Inflammatory macrophage treated with lipopolysaccharide for 1 hour (primary cell): ENCODE measurements at regions not wholly inside any gene's neighbourhood (a gene's known extent, or its start where the extent isn't known, plus 50 kb on each side); places are given as distances from the start of the nearest gene placed in this dataset.

ENCODE experiments used
- DNase-seq, 2 donors: peaks; one replicate each; pipeline ENCODE4 v3.0.0-alpha.2; 2020 to 2022

- DNase-seq, result no peak
Measured at GRCh38 chr10:78873413-78873812, 195.4 kb upstream of the ZMIZ1 start.

DNA sequence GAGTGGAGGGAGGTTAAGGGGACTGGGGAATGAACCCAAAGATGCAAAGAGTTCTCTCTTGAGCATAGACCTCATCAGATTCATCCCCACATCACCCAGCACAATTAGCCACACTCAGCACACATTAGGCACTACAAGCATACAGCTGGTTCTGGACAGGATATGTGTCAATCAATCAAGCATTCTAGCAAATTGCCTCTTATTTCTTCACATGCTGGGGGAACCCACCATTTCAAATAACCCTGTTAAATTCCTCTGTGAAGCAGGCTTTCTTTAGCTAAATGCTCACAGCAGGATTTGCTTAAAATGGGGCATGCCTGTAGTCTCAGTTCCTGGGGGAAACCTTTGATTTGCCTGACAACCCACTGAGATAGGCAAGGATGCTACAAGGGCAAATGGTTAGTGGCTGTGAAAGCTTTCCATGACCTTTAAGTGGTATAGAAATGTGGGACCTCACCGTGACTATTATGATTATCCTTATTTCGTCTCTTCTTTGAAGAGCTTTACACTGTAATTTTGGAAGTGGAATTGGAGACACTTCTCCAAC is 193.4 kb upstream of the ZMIZ1 start:
- no peak for DNase-seq

DNA sequence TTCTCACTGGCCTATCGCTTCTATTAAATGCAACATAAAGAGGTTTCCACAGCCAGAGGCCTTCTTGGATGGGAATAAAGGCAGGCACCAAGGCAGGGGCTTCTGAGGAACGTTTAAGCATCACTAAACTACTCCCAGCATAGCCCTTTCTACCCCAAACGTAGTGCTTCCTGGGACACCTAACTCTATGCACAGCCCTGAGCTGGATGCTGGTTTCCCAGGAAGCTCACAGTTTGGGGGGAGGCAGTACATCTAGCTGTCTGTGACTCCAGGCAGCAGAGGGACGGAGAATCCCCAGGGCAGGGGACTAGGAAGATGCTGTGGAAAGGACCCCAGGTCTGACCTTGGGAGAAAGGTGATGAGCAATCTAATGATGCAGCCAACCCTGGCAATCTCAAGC is 192.8 kb upstream of the ZMIZ1 start:
- no peak for DNase-seq

DNA sequence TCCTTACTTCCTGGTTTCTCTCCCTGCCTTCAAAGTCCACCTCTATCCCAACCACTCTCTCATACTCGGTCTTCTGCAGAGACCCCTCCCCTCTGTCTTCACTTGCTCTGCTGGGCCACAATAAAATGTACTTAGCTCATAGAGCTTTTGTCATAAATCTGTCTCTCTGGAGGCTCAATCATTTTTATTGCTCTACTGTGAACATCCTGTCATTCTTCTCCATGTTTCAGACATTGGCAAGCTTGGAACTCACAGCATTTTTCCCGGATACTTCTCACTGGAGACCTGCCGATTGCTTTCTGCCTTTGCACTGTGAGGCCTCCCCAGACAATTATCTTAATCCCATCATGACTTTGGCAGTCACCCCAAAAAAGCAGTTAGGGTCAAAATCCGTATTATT is 192.3 kb upstream of the ZMIZ1 start:
- DNase-seq, result no peak

DNA sequence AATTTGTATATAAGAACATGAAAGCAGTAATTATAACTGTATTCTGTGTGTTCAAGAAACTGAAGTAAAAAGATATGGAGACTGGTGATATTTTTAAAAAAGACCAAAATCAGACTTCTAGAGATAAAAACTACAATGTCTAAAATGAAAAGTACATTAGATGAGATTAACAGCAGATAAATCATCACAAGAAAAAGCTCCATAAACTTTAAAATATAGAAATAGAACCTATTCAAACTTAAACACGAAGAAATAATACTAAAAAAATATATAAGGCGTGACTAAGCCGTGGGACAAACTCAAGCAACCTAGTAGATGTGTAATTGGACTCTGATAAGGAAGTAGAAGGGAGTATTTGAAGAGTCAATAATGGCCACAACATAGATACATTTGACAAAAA is 189.1 kb upstream of the ZMIZ1 start:
- DNase-seq, result no peak

DNA sequence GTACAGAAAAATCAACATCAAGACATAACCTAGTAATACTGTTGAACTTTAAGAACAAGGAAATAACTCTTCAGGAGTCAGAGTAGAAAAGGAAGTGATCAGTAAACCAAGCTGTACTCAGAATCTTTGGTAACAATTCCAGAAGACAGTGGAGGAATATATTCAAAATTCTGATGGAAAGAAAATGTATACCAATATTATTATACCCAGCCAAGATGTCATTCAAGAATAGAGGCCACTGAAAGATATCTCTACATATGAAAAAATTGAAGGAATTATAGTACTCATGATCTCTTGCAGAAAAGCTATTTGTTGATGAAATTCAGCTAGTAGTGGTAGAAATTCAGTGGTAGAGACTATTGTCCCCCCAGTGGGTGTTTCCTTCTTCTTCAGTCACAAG is 182.6 kb upstream of the ZMIZ1 start:
- no peak for DNase-seq

DNA sequence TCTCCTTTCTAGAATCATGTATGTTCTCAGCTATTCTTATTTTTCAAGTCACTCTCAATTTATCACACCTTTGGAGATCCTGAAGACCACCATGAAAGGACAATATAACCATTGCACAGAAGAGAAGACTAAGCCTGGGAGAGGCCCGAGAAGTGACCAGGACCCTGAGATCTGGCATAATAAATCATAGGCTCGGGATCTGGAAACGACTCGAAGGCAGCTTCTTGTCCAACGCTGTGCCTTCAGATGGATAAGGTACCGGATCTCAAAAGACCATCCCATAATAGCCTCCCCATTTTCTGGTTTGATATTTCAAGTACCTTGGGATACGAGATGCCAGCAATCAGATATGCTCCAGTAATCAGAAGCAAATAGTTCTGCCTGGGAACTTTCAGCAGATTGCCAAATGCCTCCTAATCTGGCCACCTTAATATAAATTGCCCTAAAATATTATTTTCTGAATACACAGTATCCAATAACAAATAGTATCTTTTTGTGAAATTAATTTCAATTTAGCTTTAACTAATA is 179.2 kb upstream of the ZMIZ1 start:
- DNase-seq, result no peak

DNA sequence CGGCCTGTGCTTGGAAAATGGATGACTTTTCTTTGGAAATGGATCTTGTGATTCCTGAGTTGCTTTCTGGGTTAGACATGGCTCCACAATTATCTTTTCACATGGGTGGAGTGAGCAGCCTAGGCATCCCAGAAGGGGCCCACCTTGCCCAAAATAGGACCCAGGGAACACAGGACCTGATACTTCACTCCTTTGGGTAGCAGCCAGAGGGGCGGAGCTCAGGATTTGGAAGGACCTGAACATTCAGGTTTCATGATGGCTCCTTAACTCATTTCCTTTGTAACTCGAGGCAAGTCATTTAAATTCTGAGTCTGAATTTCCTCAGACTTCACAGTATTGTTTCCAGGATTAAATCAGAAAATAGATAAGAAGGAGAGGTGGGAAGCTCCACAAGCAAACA is 178.3 kb upstream of the ZMIZ1 start:
- no peak for DNase-seq

GRCh38 chr10:78891741-78892140 is 177.0 kb upstream of the ZMIZ1 start:
- peak in 1 of 2 donors; percentile 34 for DNase-seq

DNA sequence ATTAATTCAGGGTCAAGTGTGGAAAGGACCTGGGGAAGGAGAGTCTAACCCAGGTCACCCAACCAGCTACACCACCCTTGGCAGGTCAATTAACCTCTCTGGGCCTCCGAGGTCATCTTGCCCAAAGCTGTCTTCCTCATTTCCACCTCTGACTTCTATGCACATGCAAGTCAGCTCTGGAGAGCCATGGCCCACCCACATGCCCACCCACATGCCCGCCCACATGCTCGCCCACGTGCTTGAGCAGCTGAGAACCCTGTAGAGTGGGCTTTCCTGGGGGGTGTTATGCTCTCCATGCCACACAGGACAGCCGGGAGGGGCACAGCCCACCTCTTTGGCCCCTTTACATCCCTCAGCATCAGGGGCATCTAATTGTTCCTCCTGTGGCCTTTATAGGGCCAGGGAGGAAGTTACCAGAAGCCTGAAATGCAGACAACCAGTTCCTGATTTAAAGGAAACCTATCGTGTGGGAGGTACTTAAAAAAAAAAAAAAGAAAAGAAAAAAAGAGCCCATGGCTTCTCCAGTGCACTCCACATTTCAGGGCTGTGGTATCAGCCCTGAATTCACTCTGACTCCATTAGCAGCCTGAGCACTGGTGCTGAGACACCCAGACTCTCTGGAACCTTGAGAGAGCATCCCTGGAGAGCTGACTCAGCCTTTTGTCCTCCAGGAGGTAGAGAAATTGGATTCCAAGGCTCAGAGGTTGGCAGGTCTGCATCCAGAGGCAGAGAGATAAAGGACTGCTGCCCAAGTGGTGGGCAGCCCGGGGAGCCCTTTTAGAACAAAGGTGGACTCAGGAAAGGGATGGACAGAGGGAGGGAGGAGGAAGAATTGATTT is 176.2 kb upstream of the ZMIZ1 start:
- peak; percentile 22 to 33 for DNase-seq

GRCh38 chr10:78893217-78893616 is 175.5 kb upstream of the ZMIZ1 start:
- no peak for DNase-seq

GRCh38 chr10:78894089-78894840 is 174.5 kb upstream of the ZMIZ1 start:
- DNase-seq, result no peak

DNA sequence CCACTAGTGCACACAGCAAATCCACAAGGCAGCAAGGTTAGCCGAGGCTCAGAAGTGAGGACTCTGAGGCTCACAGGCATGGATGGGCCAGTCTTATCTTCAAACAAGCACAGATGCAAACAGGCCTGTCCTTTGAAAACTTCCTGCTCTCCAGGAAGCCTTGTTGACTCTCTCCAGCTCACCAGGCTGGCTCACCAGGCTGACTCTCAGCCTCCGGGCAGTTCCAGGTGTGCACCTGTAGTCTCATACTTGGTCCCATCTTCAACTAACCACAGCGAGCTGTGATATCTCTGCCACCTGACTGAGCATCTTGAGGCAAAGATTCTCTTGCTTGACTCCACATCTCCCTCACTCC is 173.9 kb upstream of the ZMIZ1 start:
- DNase-seq, result no peak

- no peak for DNase-seq
Measured at GRCh38 chr10:78895469-78895868, 173.3 kb upstream of the ZMIZ1 start.

- DNase-seq, result no peak
Measured at GRCh38 chr10:78896159-78896928, 172.4 kb upstream of the ZMIZ1 start.

DNA sequence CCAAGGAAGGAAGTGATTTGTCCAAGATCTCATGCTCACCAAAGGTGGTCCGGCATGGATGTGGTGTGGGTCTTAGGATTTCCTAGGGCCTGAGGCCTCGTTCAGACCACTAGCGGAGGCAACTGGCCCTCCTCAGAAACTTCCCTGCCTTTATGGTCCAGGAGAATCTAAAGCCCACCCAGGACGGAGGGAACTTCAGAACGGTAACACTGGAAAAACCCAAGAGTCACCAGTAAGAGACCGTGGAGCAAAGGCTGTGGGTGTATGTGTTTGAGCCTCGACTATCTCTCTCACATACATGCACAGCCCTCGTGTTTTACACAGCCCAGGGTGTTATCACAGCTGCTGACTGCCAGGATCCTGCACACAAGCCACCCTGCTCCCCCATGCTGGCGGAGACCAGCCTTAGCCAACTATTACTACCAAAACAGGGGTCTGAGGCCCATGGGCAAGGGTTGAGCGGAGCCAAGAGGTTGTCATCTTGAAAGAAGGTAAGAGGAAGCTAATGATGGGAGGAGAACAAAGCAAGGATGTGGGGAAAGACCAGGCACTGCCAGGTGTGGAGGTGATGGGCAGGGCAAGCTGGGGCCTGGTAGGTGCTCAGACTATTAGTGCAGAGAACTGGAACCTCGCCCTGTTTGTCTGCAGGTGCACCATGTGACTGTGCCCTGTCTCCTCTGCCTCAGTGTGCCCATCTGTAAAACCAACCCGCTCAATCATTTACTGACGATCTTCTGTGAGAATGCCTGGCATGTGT is 170.2 kb upstream of the ZMIZ1 start:
- DNase-seq, result no peak

GRCh38 chr10:78899098-78899754 is 169.5 kb upstream of the ZMIZ1 start:
- DNase-seq, result no peak

DNA sequence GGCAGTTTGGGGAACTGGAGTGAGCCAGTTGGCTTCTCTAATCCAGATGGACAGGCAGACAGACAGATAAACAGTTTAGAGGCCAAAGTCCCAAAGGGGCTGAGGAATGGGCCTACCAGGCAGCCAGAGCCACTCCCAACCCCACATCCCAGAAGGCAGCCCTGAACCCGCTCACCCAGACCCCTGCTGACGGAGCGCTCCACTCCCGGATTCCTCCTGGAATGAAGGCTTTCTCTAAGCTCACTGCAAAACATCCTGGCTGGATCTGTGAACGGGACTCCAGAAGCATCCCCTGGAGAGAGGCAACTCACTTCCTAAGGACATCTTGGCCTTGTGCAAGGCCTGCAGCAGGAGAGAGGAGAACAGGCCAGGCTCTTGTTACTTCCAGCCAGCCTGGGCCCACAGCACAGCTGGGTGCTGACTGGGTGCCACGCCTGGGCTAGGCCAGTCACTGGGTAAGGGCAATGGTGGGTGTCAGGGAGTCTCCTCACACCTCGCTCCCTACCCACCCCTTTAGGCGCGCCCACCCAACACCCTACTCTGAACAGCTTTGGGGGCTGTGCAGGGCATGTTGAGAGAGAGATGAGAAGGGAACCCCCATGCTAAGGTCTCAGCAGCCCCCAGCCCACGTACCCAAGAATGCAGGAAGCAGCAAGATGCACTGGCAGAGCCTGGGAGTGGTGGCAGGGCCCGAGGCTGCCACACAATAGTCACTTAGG is 168.6 kb upstream of the ZMIZ1 start:
- no peak for DNase-seq

GRCh38 chr10:78900715-78901430 is 167.9 kb upstream of the ZMIZ1 start:
- no peak for DNase-seq

GRCh38 chr10:78901694-78902093 is 167.1 kb upstream of the ZMIZ1 start:
- DNase-seq, result no peak
